ENCODE measurements at regions not wholly inside any gene's neighbourhood (a gene's known extent, or its start where the extent isn't known, plus 50 kb on each side); places are given as distances from the start of the nearest gene placed in this dataset.
A peak's percentile ranks its signal among the peaks of the same experiment; 100 is the strongest.

GRCh38 chr4:59518005-59518823 is 1681.9 kb upstream of the ADGRL3 start:
- H3K4me3 ChIP-seq (ENCODE audit: insufficient read depth, low read depth, low read length) = no peak overlapping the region
- H3K9me3 Mint-ChIP-seq (ENCODE audit: unreplicated experiment) = no peaks in the 10 kb centered on the region

GRCh38 chr4:59525885-59526284 is 1674.2 kb upstream of the ADGRL3 start:
- H3K4me1 ChIP-seq (ENCODE audit: insufficient read depth, low read length) = no peaks in the 10 kb centered on the region
- FAIRE-seq (no peak), DNase-seq (ENCODE audit: low read depth) (no peak)
- H3K9me3 ChIP-seq (ENCODE audit: insufficient read depth, low read depth, low read length) = no peaks in the 10 kb centered on the region
- H3K27me3 ChIP-seq (ENCODE audit: insufficient read depth, low read length) = no peaks in the 10 kb centered on the region
- TF ChIP-seq EZH2 (IDR thresholded peaks at IDR 0.05; ENCODE audit: insufficient read depth, low read length) = no peak
- no peak for TF ChIP-seq CTCF (IDR thresholded peaks at IDR 0.05; ENCODE audit: insufficient read depth, low read depth, low read length)
- H3K36me3 ChIP-seq (ENCODE audit: insufficient read depth, low read length) = no peaks in the 10 kb centered on the region
- no peaks in the 10 kb centered on the region for H3K79me2 ChIP-seq (ENCODE audit: insufficient read depth, low read length)
- H3K27ac Mint-ChIP-seq (ENCODE audit: unreplicated experiment) = peak overlapping the region; percentile 48
- no peaks in the 10 kb centered on the region for H4K20me1 ChIP-seq (ENCODE audit: insufficient read depth, low read length)
- H3K4me1 Mint-ChIP-seq (ENCODE audit: low read depth, unreplicated experiment) = no peaks in the 10 kb centered on the region
- no peak overlapping the region for H3K4me3 Mint-ChIP-seq (ENCODE audit: unreplicated experiment)
- no peak overlapping the region for H3K27ac ChIP-seq (ENCODE audit: low read depth, low read length)
- no peak overlapping the region for H2AFZ ChIP-seq (ENCODE audit: low read depth, low read length)
- H3K9me3 Mint-ChIP-seq (ENCODE audit: unreplicated experiment) = peaks cover 2% of the 10 kb centered on the region
- H3K27me3 Mint-ChIP-seq (ENCODE audit: low read depth, unreplicated experiment) = no peaks in the 10 kb centered on the region
- no peaks in the 10 kb centered on the region for H3K36me3 Mint-ChIP-seq (ENCODE audit: low read depth, unreplicated experiment)
- H3K4me3 ChIP-seq (ENCODE audit: insufficient read depth, low read depth, low read length) = no peak overlapping the region
- no peak overlapping the region for H3K4me2 ChIP-seq (ENCODE audit: low read length)
- no peak overlapping the region for H3K9ac ChIP-seq (ENCODE audit: low read length)

More at GRCh38 chr4:59518005-59518823, 1681.9 kb upstream of the ADGRL3 start:
- no peaks in the 10 kb centered on the region for H3K36me3 ChIP-seq (ENCODE audit: insufficient read depth, low read length)
- no peaks in the 10 kb centered on the region for H3K36me3 Mint-ChIP-seq (ENCODE audit: low read depth, unreplicated experiment)
- H4K20me1 ChIP-seq (ENCODE audit: insufficient read depth, low read length) = no peaks in the 10 kb centered on the region
- TF ChIP-seq EZH2 (IDR thresholded peaks at IDR 0.05; ENCODE audit: insufficient read depth, low read length) = no peak
- no peak for TF ChIP-seq CTCF (IDR thresholded peaks at IDR 0.05; ENCODE audit: insufficient read depth, low read depth, low read length)
- no peak overlapping the region for H3K9ac ChIP-seq (ENCODE audit: low read length)
- no peak overlapping the region for H3K27ac ChIP-seq (ENCODE audit: low read depth, low read length)
- H3K4me1 ChIP-seq (ENCODE audit: insufficient read depth, low read length) = no peaks in the 10 kb centered on the region
- DNase-seq (ENCODE audit: low read depth) (no peak), FAIRE-seq (no peak)
- H3K4me3 Mint-ChIP-seq (ENCODE audit: unreplicated experiment) = no peak overlapping the region
- H3K9me3 ChIP-seq (ENCODE audit: insufficient read depth, low read depth, low read length) = no peaks in the 10 kb centered on the region
- H3K27me3 Mint-ChIP-seq (ENCODE audit: low read depth, unreplicated experiment) = peaks cover 2% of the 10 kb centered on the region
- H3K4me2 ChIP-seq (ENCODE audit: low read length) = no peak overlapping the region
- H3K27ac Mint-ChIP-seq (ENCODE audit: unreplicated experiment) = no peak overlapping the region
- H3K79me2 ChIP-seq (ENCODE audit: insufficient read depth, low read length) = no peaks in the 10 kb centered on the region
- no peaks in the 10 kb centered on the region for H3K4me1 Mint-ChIP-seq (ENCODE audit: low read depth, unreplicated experiment)
- no peak overlapping the region for H2AFZ ChIP-seq (ENCODE audit: low read depth, low read length)
- H3K27me3 ChIP-seq (ENCODE audit: insufficient read depth, low read length) = no peaks in the 10 kb centered on the region

- Histone ChIP-seq H4K20me1 (ENCODE audit: insufficient read depth, low read length) (no peaks in the 10 kb centered on the region), H3K27me3 (ENCODE audit: insufficient read depth, low read length) (no peaks in the 10 kb centered on the region), H2AFZ (ENCODE audit: low read depth, low read length) (no peak overlapping the region), H3K9ac (ENCODE audit: low read length) (no peak overlapping the region), H3K4me3 (ENCODE audit: insufficient read depth, low read depth, low read length) (no peak overlapping the region), H3K27ac (ENCODE audit: low read depth, low read length) (no peak overlapping the region), H3K9me3 (ENCODE audit: insufficient read depth, low read depth, low read length) (no peaks in the 10 kb centered on the region), H3K36me3 (ENCODE audit: insufficient read depth, low read length) (no peaks in the 10 kb centered on the region), H3K4me2 (ENCODE audit: low read length) (no peak overlapping the region), H3K4me1 (ENCODE audit: insufficient read depth, low read length) (no peaks in the 10 kb centered on the region), H3K79me2 (ENCODE audit: insufficient read depth, low read length) (no peaks in the 10 kb centered on the region)
- no peaks in the 10 kb centered on the region for H3K27me3 Mint-ChIP-seq (ENCODE audit: low read depth, unreplicated experiment)
- H3K36me3 Mint-ChIP-seq (ENCODE audit: low read depth, unreplicated experiment) = no peaks in the 10 kb centered on the region
- H3K9me3 Mint-ChIP-seq (ENCODE audit: unreplicated experiment) = no peaks in the 10 kb centered on the region
- peaks cover 13% of the 10 kb centered on the region for H3K4me1 Mint-ChIP-seq (ENCODE audit: low read depth, unreplicated experiment)
- DNase-seq (ENCODE audit: low read depth) (no peak), FAIRE-seq (no peak)
- TF ChIP-seq EZH2 (IDR thresholded peaks at IDR 0.05; ENCODE audit: insufficient read depth, low read length) = no peak
- TF ChIP-seq CTCF (IDR thresholded peaks at IDR 0.05; ENCODE audit: insufficient read depth, low read depth, low read length) = no peak
- H3K4me3 Mint-ChIP-seq (ENCODE audit: unreplicated experiment) = no peak overlapping the region
- H3K27ac Mint-ChIP-seq (ENCODE audit: unreplicated experiment) = no peak overlapping the region
Measured at GRCh38 chr4:59535541-59535940, 1664.6 kb upstream of the ADGRL3 start.

Data from astrocyte (in vitro differentiated cells and primary cell).